Common myeloid progenitor, CD34-positive (primary cell): ENCODE measurements at regions not wholly inside any gene's neighbourhood (a gene's known extent, or its start where the extent isn't known, plus 50 kb on each side); places are given as distances from the start of the nearest gene placed in this dataset.
A peak's percentile ranks its signal among the peaks of the same experiment; 100 is the strongest.

ENCODE experiments used
- CTCF ChIA-PET: fragments of 350-600 bp; sonication (Branson Sonifier 250); formaldehyde crosslinking; loops from one replicate; lab custom pipeline; 2021; ENCODE audit warnings: antibody characterized with exemption; lab: Charles Lee
- POLR2A ChIA-PET: fragments of 350-600 bp; sonication (Branson Sonifier 250); formaldehyde crosslinking; loops from one replicate; lab custom pipeline; 2021; ENCODE audit warnings: antibody characterized with exemption; lab: Charles Lee
- DNase-seq, 3 donors: peaks; one replicate each; pipeline versions ENCODE4 v3.0.0 to v3.0.0-alpha.2; 2013
- H3K27ac ChIP-seq, 2 experiments: 1 replicate in 1 of 2; 2 replicates in 1 of 2; pipeline ENCODE4 v1.7.0; 2013; ENCODE audit warnings: inconsistent platforms in 2 of 2, low read length in 2 of 2, mild to moderate bottlenecking in 2 of 2, low read depth in 1 of 2, moderate library complexity in 1 of 2; ENCODE audit not compliant: severe bottlenecking in 2 of 2, insufficient read depth in 1 of 2, poor library complexity in 1 of 2
- H3K27me3 ChIP-seq, 5 experiments: replicated peaks in 2 of 5; 1 replicate in 3 of 5; 2 replicates in 2 of 5; pipeline versions ENCODE4 v1.6.1 to v1.7.0; 2013; ENCODE audit warnings: low read length in 4 of 5, mild to moderate bottlenecking in 2 of 5, moderate library complexity in 2 of 5, inconsistent platforms in 1 of 5; ENCODE audit not compliant: insufficient read depth in 5 of 5, control insufficient read depth in 4 of 5
- H3K36me3 ChIP-seq, 4 experiments: 1 replicate in 2 of 4; 2 replicates in 2 of 4; pipeline versions ENCODE4 v1.6.1 to v1.7.0; 2013; ENCODE audit warnings: low read length in 3 of 4, control low read depth in 1 of 4, mild to moderate bottlenecking in 1 of 4; ENCODE audit not compliant: control insufficient read depth in 4 of 4, insufficient read depth in 4 of 4
- H3K4me1 ChIP-seq, 4 experiments: 1 replicate in 3 of 4; 2 replicates in 1 of 4; pipeline versions ENCODE4 v1.6.1 to v1.7.1; 2013; ENCODE audit warnings: low read length in 3 of 4, mild to moderate bottlenecking in 3 of 4, control low read depth in 1 of 4, inconsistent platforms in 1 of 4, moderate library complexity in 1 of 4; ENCODE audit not compliant: control insufficient read depth in 4 of 4, insufficient read depth in 4 of 4; ENCODE audit errors: control extremely low read depth in 1 of 4
- H3K4me3 ChIP-seq, 7 experiments: 1 replicate in 4 of 7; 2 replicates in 3 of 7; pipeline versions ENCODE4 v1.5.1 to v1.7.0; 2013; ENCODE audit warnings: mild to moderate bottlenecking in 7 of 7, low read length in 6 of 7, moderate library complexity in 6 of 7, inconsistent platforms in 2 of 7, low read depth in 2 of 7, control low read depth in 1 of 7; ENCODE audit not compliant: insufficient read depth in 4 of 7, control insufficient read depth in 1 of 7; ENCODE audit errors: extremely low read depth in 1 of 7
- H3K9me3 ChIP-seq, 5 experiments: 1 replicate in 4 of 5; 2 replicates in 1 of 5; pipeline versions ENCODE4 v1.6.1 to v1.7.1; 2013; ENCODE audit warnings: low read length in 4 of 5, mild to moderate bottlenecking in 2 of 5, inconsistent platforms in 1 of 5, low read depth in 1 of 5, moderate library complexity in 1 of 5; ENCODE audit not compliant: control insufficient read depth in 4 of 5, insufficient read depth in 2 of 5; ENCODE audit errors: control extremely low read depth in 1 of 5
- WGBS: methylation state at CpG from one replicate; pipeline ENCODE4 v1.1.5; 2013; ENCODE audit not compliant: insufficient coverage; 5-methylcytosine and 5-hydroxymethylcytosine counted together

GRCh38 chr1:88021529-88021928, 662.5 kb upstream of the PKN2 start:
- ChIA-PET CTCF (no interaction called here), POLR2A (no interaction called here)
- H3K27ac ChIP-seq, result no peak overlapping the region
- H3K4me1 ChIP-seq, result peaks cover 0 to 13% (median 2%) of the 10 kb centered on the region in 4 experiments
- no CpG with 5 or more reads among the region's 1 CpG for WGBS
- H3K36me3 ChIP-seq, result no peaks in the 10 kb centered on the region
- no peak for DNase-seq
- H3K27me3 ChIP-seq, result no peaks in the 10 kb centered on the region
- H3K4me3 ChIP-seq, result no peak overlapping the region
- H3K9me3 ChIP-seq, result peaks cover 0 to 3% (median 0%) of the 10 kb centered on the region in 5 experiments

DNA sequence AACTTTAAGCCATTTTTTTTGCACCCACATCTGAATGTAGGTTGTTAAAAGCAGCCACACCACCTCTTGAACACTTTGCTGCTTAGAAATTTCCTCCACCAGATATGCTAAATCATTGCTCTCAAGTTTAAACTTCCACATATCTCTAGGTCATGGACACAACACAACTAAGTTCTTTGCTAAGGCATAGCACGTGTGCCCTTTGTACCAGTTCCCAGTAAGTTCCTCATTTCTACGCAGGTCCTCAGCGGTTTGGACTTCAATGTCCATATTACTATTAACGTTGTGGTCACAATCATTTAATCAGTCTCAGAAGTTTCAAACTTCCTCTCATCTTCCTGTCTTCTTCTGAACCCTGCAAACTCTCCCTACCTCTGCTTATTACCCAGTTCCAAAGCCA, 661.6 kb upstream of the PKN2 start:
- H3K27ac ChIP-seq, result no peak overlapping the region
- ChIA-PET POLR2A (no interaction called here), CTCF (no interaction called here)
- WGBS, result 17% methylated on average over 4 of the region's 4 CpGs
- DNase-seq, result peak; percentile 8 to 82 (median 70)
- H3K27me3 ChIP-seq, result no peaks in the 10 kb centered on the region
- no peak overlapping the region for H3K4me3 ChIP-seq
- H3K36me3 ChIP-seq, result no peaks in the 10 kb centered on the region
- H3K4me1 ChIP-seq, result peaks cover 0 to 13% (median 2%) of the 10 kb centered on the region in 4 experiments
- H3K9me3 ChIP-seq, result peaks cover 0 to 3% (median 0%) of the 10 kb centered on the region in 5 experiments

DNA sequence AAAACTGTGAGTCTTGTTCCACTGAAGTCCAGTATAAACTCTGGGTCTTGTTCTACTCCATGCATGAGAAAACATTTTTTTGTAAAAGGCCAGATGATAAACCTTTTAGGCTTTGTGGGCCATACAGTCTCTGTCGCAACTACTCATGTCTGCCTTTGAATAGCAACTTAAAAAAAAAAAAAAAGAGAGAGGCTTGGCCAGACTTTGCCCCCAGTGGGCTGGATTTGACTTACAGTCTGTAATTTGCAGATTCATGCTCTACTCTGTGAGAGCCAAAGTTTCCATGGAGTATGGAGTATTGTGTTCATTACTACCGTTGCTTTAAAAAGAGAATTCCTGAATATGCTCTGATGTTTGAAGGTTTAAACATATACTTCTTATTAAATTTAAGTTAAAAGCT, 654.9 kb upstream of the PKN2 start:
- Histone ChIP-seq H3K36me3 (no peaks in the 10 kb centered on the region), H3K4me1 (no peaks in the 10 kb centered on the region), H3K4me3 (no peak overlapping the region), H3K9me3 (no peaks in the 10 kb centered on the region), H3K27ac (no peak overlapping the region), H3K27me3 (no peaks in the 10 kb centered on the region)
- ChIA-PET CTCF (no interaction called here), POLR2A (interaction anchor here (0.7 kb wide), 1 partner anchor 38 kb away, joined by 3 read pairs; no protein-coding TSS in a partner anchor)
- WGBS, result 100% methylated on average over 1 of the region's 2 CpGs
- DNase-seq, result peak; percentile 2 to 44 (median 28)

- ChIA-PET CTCF (no interaction called here), POLR2A (no interaction called here)
- H3K27me3 ChIP-seq, result no peaks in the 10 kb centered on the region
- H3K9me3 ChIP-seq, result no peaks in the 10 kb centered on the region
- no peaks in the 10 kb centered on the region for H3K36me3 ChIP-seq
- H3K4me1 ChIP-seq, result no peaks in the 10 kb centered on the region
- no peak overlapping the region for H3K4me3 ChIP-seq
- DNase-seq, result no peak
- no peak overlapping the region for H3K27ac ChIP-seq
Observed at GRCh38 chr1:88029899-88030298, 654.2 kb upstream of the PKN2 start.

- peaks cover under 1 to 21% (median 3%) of the 10 kb centered on the region in 5 experiments for H3K9me3 ChIP-seq
- no peak overlapping the region for H3K27ac ChIP-seq
- H3K36me3 ChIP-seq, result no peaks in the 10 kb centered on the region
- POLR2A ChIA-PET, result no interaction called here
- no peaks in the 10 kb centered on the region for H3K4me1 ChIP-seq
- 100% methylated on average over 3 of the region's 8 CpGs for WGBS
- DNase-seq, result no peak
- no peaks in the 10 kb centered on the region for H3K27me3 ChIP-seq
- H3K4me3 ChIP-seq, result no peak overlapping the region
- CTCF ChIA-PET, result interaction anchor here (1.2 kb wide), 1 partner anchor 19 kb away, joined by 3 read pairs; no protein-coding TSS in a partner anchor
Observed at GRCh38 chr1:88035578-88035977, 648.5 kb upstream of the PKN2 start.

DNA sequence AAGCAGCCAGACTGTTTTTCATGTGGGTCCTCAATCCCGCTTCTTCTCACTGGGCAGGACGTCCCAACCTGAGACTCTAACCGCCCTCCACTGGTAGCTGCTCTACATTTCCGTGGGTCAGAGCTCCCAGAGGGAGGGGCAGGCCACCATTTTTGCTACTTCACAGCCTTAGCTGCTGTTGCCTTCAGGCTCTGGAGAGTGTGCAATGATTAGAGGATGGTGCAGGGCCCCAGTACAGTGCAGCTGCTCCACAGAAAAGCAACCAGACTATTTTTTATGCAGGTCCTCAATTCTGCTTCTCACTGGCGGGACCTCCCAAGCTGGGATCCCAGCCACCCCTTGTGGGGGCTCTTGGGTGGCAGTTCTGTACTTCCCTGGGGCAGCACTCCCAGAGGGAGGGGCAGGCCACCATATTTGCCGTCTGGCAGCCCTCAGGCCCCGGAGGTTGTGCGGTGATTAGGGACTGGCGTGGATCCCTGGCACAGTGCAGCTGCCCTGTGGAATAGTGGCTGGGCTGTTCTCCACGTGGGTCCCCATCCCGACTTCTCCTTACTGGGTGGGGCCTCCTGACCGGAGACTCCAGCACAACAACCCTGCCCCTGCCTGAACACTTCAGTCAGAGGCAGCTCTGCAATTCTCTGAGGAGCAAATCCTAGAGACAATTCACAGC, 647.6 kb upstream of the PKN2 start:
- 99% methylated on average over 12 of the region's 12 CpGs for WGBS
- ChIA-PET POLR2A (no interaction called here), CTCF (no interaction called here)
- H3K9me3 ChIP-seq, result peaks cover 3 to 28% (median 4%) of the 10 kb centered on the region in 5 experiments
- no peak overlapping the region for H3K27ac ChIP-seq
- H3K36me3 ChIP-seq, result no peaks in the 10 kb centered on the region
- no peaks in the 10 kb centered on the region for H3K4me1 ChIP-seq
- no peak for DNase-seq
- H3K4me3 ChIP-seq, result no peak overlapping the region
- no peaks in the 10 kb centered on the region for H3K27me3 ChIP-seq

DNA sequence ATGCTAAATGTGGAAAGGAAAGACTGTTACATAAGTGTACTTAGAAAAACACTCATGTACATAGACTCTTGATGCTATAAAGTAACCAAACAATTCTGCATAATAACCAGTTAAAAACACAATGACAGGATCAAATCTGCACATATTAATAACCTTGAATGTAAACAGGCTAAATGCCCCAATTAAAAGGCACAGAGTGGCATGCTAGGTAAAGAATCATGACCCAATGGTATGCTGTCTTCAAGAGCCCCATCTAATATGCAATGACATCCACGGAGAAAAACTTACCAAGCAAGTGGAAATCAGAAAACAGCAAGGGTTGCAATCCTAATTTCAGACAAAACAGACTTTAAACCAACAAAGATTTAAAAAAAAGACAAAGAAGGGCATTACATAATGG, 644.8 kb upstream of the PKN2 start:
- WGBS, result no CpG with 5 or more reads among the region's 1 CpG
- ChIA-PET CTCF (no interaction called here), POLR2A (no interaction called here)
- H3K4me1 ChIP-seq, result no peaks in the 10 kb centered on the region
- H3K27ac ChIP-seq, result no peak overlapping the region
- H3K4me3 ChIP-seq, result no peak overlapping the region
- peaks cover 3 to 28% (median 4%) of the 10 kb centered on the region in 5 experiments for H3K9me3 ChIP-seq
- DNase-seq, result no peak
- H3K36me3 ChIP-seq, result no peaks in the 10 kb centered on the region
- no peaks in the 10 kb centered on the region for H3K27me3 ChIP-seq
